Karpas-422 (cell line): ENCODE measurements at regions not wholly inside any gene's neighbourhood (a gene's known extent, or its start where the extent isn't known, plus 50 kb on each side); places are given as distances from the start of the nearest gene placed in this dataset.

Source experiments
- DNase-seq: peaks from one replicate; pipeline ENCODE4 v3.0.0-alpha.2; 2015
- H2AFZ ChIP-seq: fragments of 200-600 bp; sonication (generic); 2 replicates; pipeline ENCODE4 v1.6.1; 2014; ENCODE audit warnings: antibody characterized with exemption, low read length, mixed read lengths
- H3K27ac ChIP-seq: fragments of 200-600 bp; sonication (generic); 2 replicates; pipeline ENCODE4 v1.5.1; 2014; ENCODE audit warnings: mild to moderate bottlenecking, low read length, moderate library complexity
- H3K27me3 ChIP-seq: fragments of 200-600 bp; sonication (generic); 2 replicates; pipeline ENCODE4 v1.6.1; 2014; ENCODE audit warnings: low read length, mixed read lengths
- H3K36me3 ChIP-seq: fragments of 200-600 bp; sonication (generic); 2 replicates; pipeline ENCODE4 v1.6.1; 2014; ENCODE audit warnings: low read length, mixed read lengths; ENCODE audit not compliant: insufficient read depth
- H3K4me1 ChIP-seq: fragments of 200-600 bp; sonication (generic); 2 replicates; pipeline ENCODE4 v1.6.1; 2014; ENCODE audit warnings: mild to moderate bottlenecking, low read length, mixed read lengths
- H3K4me2 ChIP-seq: fragments of 200-600 bp; sonication (generic); 2 replicates; pipeline ENCODE4 v1.6.1; 2014; ENCODE audit warnings: low read length, low read depth, mild to moderate bottlenecking; ENCODE audit not compliant: poor library complexity, severe bottlenecking
- H3K4me3 ChIP-seq: fragments of 200-600 bp; sonication (generic); 2 replicates; pipeline ENCODE4 v1.5.1; 2014; ENCODE audit warnings: mild to moderate bottlenecking, antibody characterized with exemption, low read length, mixed read lengths
- H3K79me2 ChIP-seq: fragments of 200-600 bp; sonication (generic); 2 replicates; pipeline ENCODE4 v1.6.1; 2014; ENCODE audit warnings: mild to moderate bottlenecking, low read length, mixed read lengths
- H3K9ac ChIP-seq: fragments of 200-600 bp; sonication (generic); 2 replicates; pipeline ENCODE4 v1.6.0; 2014; ENCODE audit warnings: low read length
- H3K9me2 ChIP-seq: fragments of 200-600 bp; sonication (generic), shearing (Covaris generic); replicated peaks from 2 replicates; pipeline ENCODE4 v1.6.0; 2014; ENCODE audit warnings: mild to moderate bottlenecking, low read length, moderate library complexity; ENCODE audit not compliant: insufficient read depth
- H3K9me3 ChIP-seq: fragments of 300-700, 200-600 bp; sonication (generic); 2 replicates; pipeline ENCODE4 v1.6.1; 2014; ENCODE audit warnings: low read length, mixed read lengths
- H4K20me1 ChIP-seq: fragments of 200-600 bp; sonication (generic); 2 replicates; pipeline ENCODE4 v1.6.1; 2014; ENCODE audit warnings: mild to moderate bottlenecking, antibody characterized with exemption, low read length, low read depth; ENCODE audit not compliant: insufficient read depth

GRCh38 chr18:22001912-22002487, 167.4 kb upstream of the GATA6 start:
- no peaks in the 10 kb centered on the region for H3K27me3 ChIP-seq
- no peak overlapping the region for H2AFZ ChIP-seq
- H3K4me3 ChIP-seq = no peak overlapping the region
- H3K36me3 ChIP-seq = no peaks in the 10 kb centered on the region
- H3K27ac ChIP-seq = no peak overlapping the region
- H3K9me2 ChIP-seq = no peaks in the 10 kb centered on the region
- H3K79me2 ChIP-seq = no peaks in the 10 kb centered on the region
- H4K20me1 ChIP-seq = no peaks in the 10 kb centered on the region
- no peaks in the 10 kb centered on the region for H3K4me1 ChIP-seq
- no peaks in the 10 kb centered on the region for H3K9me3 ChIP-seq
- DNase-seq = no peak
- no peak overlapping the region for H3K4me2 ChIP-seq
- H3K9ac ChIP-seq = no peak overlapping the region

- H3K9me2 ChIP-seq = no peaks in the 10 kb centered on the region
- H3K27me3 ChIP-seq = peaks cover 4% of the 10 kb centered on the region; the same call in 1 of the 2 replicates
- no peak overlapping the region for H3K9ac ChIP-seq
- no peak overlapping the region for H3K4me3 ChIP-seq
- no peaks in the 10 kb centered on the region for H3K4me1 ChIP-seq
- H3K9me3 ChIP-seq = peaks cover 6% of the 10 kb centered on the region; the same call in 1 of the 2 replicates
- no peaks in the 10 kb centered on the region for H3K36me3 ChIP-seq
- no peak for DNase-seq
- no peaks in the 10 kb centered on the region for H4K20me1 ChIP-seq
- no peak overlapping the region for H3K27ac ChIP-seq
- H3K79me2 ChIP-seq = no peaks in the 10 kb centered on the region
- H3K4me2 ChIP-seq = no peak overlapping the region
- H2AFZ ChIP-seq = no peak overlapping the region
Measured at GRCh38 chr18:22005191-22005841, 164.1 kb upstream of the GATA6 start.

- peaks cover 6% of the 10 kb centered on the region; the same call in 1 of the 2 replicates for H3K9me3 ChIP-seq
- H3K9me2 ChIP-seq = no peaks in the 10 kb centered on the region
- H3K27ac ChIP-seq = no peak overlapping the region
- no peak overlapping the region for H3K4me3 ChIP-seq
- H3K79me2 ChIP-seq = no peaks in the 10 kb centered on the region
- H4K20me1 ChIP-seq = no peaks in the 10 kb centered on the region
- no peak overlapping the region for H3K9ac ChIP-seq
- no peak for DNase-seq
- H2AFZ ChIP-seq = no peak overlapping the region
- H3K27me3 ChIP-seq = peaks cover 4% of the 10 kb centered on the region; the same call in 1 of the 2 replicates
- H3K36me3 ChIP-seq = no peaks in the 10 kb centered on the region
- H3K4me1 ChIP-seq = no peaks in the 10 kb centered on the region
- H3K4me2 ChIP-seq = no peak overlapping the region
Measured at GRCh38 chr18:22006458-22006857, 162.9 kb upstream of the GATA6 start.

GRCh38 chr18:22009242-22009641, 160.1 kb upstream of the GATA6 start:
- Histone ChIP-seq H2AFZ (no peak overlapping the region), H3K4me2 (no peak overlapping the region), H3K9me2 (no peaks in the 10 kb centered on the region), H4K20me1 (no peaks in the 10 kb centered on the region), H3K4me1 (no peaks in the 10 kb centered on the region), H3K9me3 (peaks cover 6% of the 10 kb centered on the region; the same call in 1 of the 2 replicates), H3K36me3 (no peaks in the 10 kb centered on the region), H3K27ac (no peak overlapping the region), H3K9ac (no peak overlapping the region), H3K4me3 (no peak overlapping the region), H3K79me2 (no peaks in the 10 kb centered on the region), H3K27me3 (peaks cover 4% of the 10 kb centered on the region; the same call in 1 of the 2 replicates)
- DNase-seq = no peak

GRCh38 chr18:22013993-22014392, 155.4 kb upstream of the GATA6 start:
- Histone ChIP-seq H4K20me1 (no peaks in the 10 kb centered on the region), H3K4me2 (no peak overlapping the region), H3K9me3 (peaks cover 6% of the 10 kb centered on the region; the same call in 1 of the 2 replicates), H3K27ac (no peak overlapping the region), H2AFZ (no peak overlapping the region), H3K36me3 (no peaks in the 10 kb centered on the region), H3K9ac (no peak overlapping the region), H3K9me2 (no peaks in the 10 kb centered on the region), H3K27me3 (peaks cover 4% of the 10 kb centered on the region; the same call in 1 of the 2 replicates), H3K79me2 (no peaks in the 10 kb centered on the region), H3K4me1 (no peaks in the 10 kb centered on the region), H3K4me3 (no peak overlapping the region)
- no peak for DNase-seq

- DNase-seq = no peak
- no peaks in the 10 kb centered on the region for H3K36me3 ChIP-seq
- no peak overlapping the region for H3K9ac ChIP-seq
- no peaks in the 10 kb centered on the region for H3K9me2 ChIP-seq
- H3K27me3 ChIP-seq = no peaks in the 10 kb centered on the region
- H3K4me3 ChIP-seq = no peak overlapping the region
- H3K4me2 ChIP-seq = no peak overlapping the region
- no peaks in the 10 kb centered on the region for H3K9me3 ChIP-seq
- no peak overlapping the region for H2AFZ ChIP-seq
- H3K79me2 ChIP-seq = no peaks in the 10 kb centered on the region
- no peaks in the 10 kb centered on the region for H4K20me1 ChIP-seq
- no peak overlapping the region for H3K27ac ChIP-seq
- no peaks in the 10 kb centered on the region for H3K4me1 ChIP-seq
Measured at GRCh38 chr18:22015156-22015555, 154.2 kb upstream of the GATA6 start.

- H3K9ac ChIP-seq = no peak overlapping the region
- DNase-seq = no peak
- H2AFZ ChIP-seq = no peak overlapping the region
- no peaks in the 10 kb centered on the region for H3K9me3 ChIP-seq
- H4K20me1 ChIP-seq = no peaks in the 10 kb centered on the region
- H3K9me2 ChIP-seq = no peaks in the 10 kb centered on the region
- H3K27me3 ChIP-seq = no peaks in the 10 kb centered on the region
- H3K4me3 ChIP-seq = no peak overlapping the region
- H3K36me3 ChIP-seq = no peaks in the 10 kb centered on the region
- no peak overlapping the region for H3K27ac ChIP-seq
- H3K4me2 ChIP-seq = no peak overlapping the region
- H3K79me2 ChIP-seq = no peaks in the 10 kb centered on the region
- H3K4me1 ChIP-seq = no peaks in the 10 kb centered on the region
Measured at GRCh38 chr18:22018366-22018765, 151.0 kb upstream of the GATA6 start.

GRCh38 chr18:22019193-22019592, 150.2 kb upstream of the GATA6 start:
- no peak overlapping the region for H3K9ac ChIP-seq
- no peak overlapping the region for H3K4me2 ChIP-seq
- no peak overlapping the region for H3K27ac ChIP-seq
- H3K79me2 ChIP-seq = no peaks in the 10 kb centered on the region
- no peaks in the 10 kb centered on the region for H3K9me3 ChIP-seq
- no peaks in the 10 kb centered on the region for H3K36me3 ChIP-seq
- H3K27me3 ChIP-seq = no peaks in the 10 kb centered on the region
- no peak overlapping the region for H3K4me3 ChIP-seq
- no peak for DNase-seq
- no peaks in the 10 kb centered on the region for H3K9me2 ChIP-seq
- no peaks in the 10 kb centered on the region for H4K20me1 ChIP-seq
- no peak overlapping the region for H2AFZ ChIP-seq
- H3K4me1 ChIP-seq = no peaks in the 10 kb centered on the region
